IPS-18c (cell line): ENCODE measurements at regions not wholly inside any gene's neighbourhood (a gene's known extent, or its start where the extent isn't known, plus 50 kb on each side); places are given as distances from the start of the nearest gene placed in this dataset.
"Not testable (repeated sequence)": the region's sequence is repeated elsewhere in the genome, so short reads cannot be mapped to it uniquely, and the experiment has no call there.

Experiments
- H3K4me3 ChIP-seq: 2 replicates; pipeline ENCODE4 v1.7.0; 2013; ENCODE audit warnings: low read depth, mild to moderate bottlenecking, low read length, moderate library complexity; ENCODE audit not compliant: insufficient read depth
- H3K9me3 ChIP-seq: one replicate; pipeline ENCODE4 v1.6.1; 2013; ENCODE audit warnings: mild to moderate bottlenecking, low read length, moderate library complexity; ENCODE audit not compliant: control insufficient read depth, insufficient read depth

- H3K9me3 ChIP-seq, H3K4me3 ChIP-seq: not testable (repeated sequence)
Observed at GRCh38 chr4:82301390-82301789, 72.4 kb downstream of the HNRNPD start.

- Histone ChIP-seq H3K9me3 (no peaks in the 10 kb centered on the region), H3K4me3 (no peak overlapping the region)
Observed at GRCh38 chr4:82293304-82293703, 80.5 kb downstream of the HNRNPD start.

- Histone ChIP-seq H3K9me3 (no peaks in the 10 kb centered on the region), H3K4me3 (no peak overlapping the region)
Observed at GRCh38 chr4:82287720-82288119, 86.1 kb downstream of the HNRNPD start.

- Histone ChIP-seq H3K9me3 (no peaks in the 10 kb centered on the region), H3K4me3 (peak overlapping the region; percentile 62)
Observed at GRCh38 chr4:82284858-82285805, 88.7 kb downstream of the HNRNPD start.

GRCh38 chr4:82284475-82284857 is 89.3 kb downstream of the HNRNPD start:
- H3K4me3 ChIP-seq = peak overlapping the region; percentile 62
- no peaks in the 10 kb centered on the region for H3K9me3 ChIP-seq

- no peaks in the 10 kb centered on the region for H3K9me3 ChIP-seq
Observed at GRCh38 chr4:82282875-82283274, 90.9 kb downstream of the HNRNPD start.

GRCh38 chr4:82279550-82279949 is 94.2 kb downstream of the HNRNPD start:
- not testable (repeated sequence) for H3K9me3 ChIP-seq, H3K4me3 ChIP-seq

More at GRCh38 chr4:82282875-82283274, 90.9 kb downstream of the HNRNPD start:
- H3K4me3 ChIP-seq = no peak overlapping the region

GRCh38 chr4:82276332-82276640 is 97.5 kb downstream of the HNRNPD start:
- H3K9me3 ChIP-seq = no peaks in the 10 kb centered on the region
- H3K4me3 ChIP-seq = no peak overlapping the region

- Histone ChIP-seq H3K9me3 (no peaks in the 10 kb centered on the region), H3K4me3 (no peak overlapping the region)
Observed at GRCh38 chr4:82275431-82276331, 98.1 kb downstream of the HNRNPD start.

GRCh38 chr4:82274700-82275099 is 99.1 kb downstream of the HNRNPD start:
- not testable (repeated sequence) for H3K9me3 ChIP-seq, H3K4me3 ChIP-seq

- H3K9me3 ChIP-seq, H3K4me3 ChIP-seq: not testable (repeated sequence)
Observed at GRCh38 chr4:82272523-82272922, 101.3 kb downstream of the HNRNPD start.

- not testable (repeated sequence) for H3K9me3 ChIP-seq, H3K4me3 ChIP-seq
Observed at GRCh38 chr4:82271915-82272480, 101.8 kb downstream of the HNRNPD start.

- no peak overlapping the region for H3K4me3 ChIP-seq
Observed at GRCh38 chr4:82268826-82269193, 105.0 kb downstream of the HNRNPD start.

GRCh38 chr4:82268050-82268825 is 105.6 kb downstream of the HNRNPD start:
- H3K4me3 ChIP-seq = no peak overlapping the region
- H3K9me3 ChIP-seq = no peaks in the 10 kb centered on the region

More at GRCh38 chr4:82268826-82269193, 105.0 kb downstream of the HNRNPD start:
- H3K9me3 ChIP-seq = no peaks in the 10 kb centered on the region

- Histone ChIP-seq H3K4me3 (no peak overlapping the region), H3K9me3 (no peaks in the 10 kb centered on the region)
Observed at GRCh38 chr4:82267506-82267905, 106.3 kb downstream of the HNRNPD start.

- no peak overlapping the region for H3K4me3 ChIP-seq
- no peaks in the 10 kb centered on the region for H3K9me3 ChIP-seq
Observed at GRCh38 chr4:82266345-82266744, 107.4 kb downstream of the HNRNPD start.

GRCh38 chr4:82261084-82261483 is 112.7 kb downstream of the HNRNPD start:
- Histone ChIP-seq H3K4me3 (no peak overlapping the region), H3K9me3 (no peaks in the 10 kb centered on the region)
